ENCODE measurements at regions not wholly inside any gene's neighbourhood (a gene's known extent, or its start where the extent isn't known, plus 50 kb on each side); places are given as distances from the start of the nearest gene placed in this dataset.

GRCh38 chr1:214927796-214928195, 154.7 kb upstream of the KCNK2 start:
- peaks cover 11% of the 10 kb centered on the region for H3K4me1 ChIP-seq
- H3K79me2 ChIP-seq (ENCODE audit: low read depth): no peaks in the 10 kb centered on the region
- Mint-ChIP-seq H3K27ac (no peak overlapping the region), H3K4me1 (no peaks in the 10 kb centered on the region), H3K36me3 (no peaks in the 10 kb centered on the region), H3K4me3 (no peak overlapping the region), H3K9me3 (no peaks in the 10 kb centered on the region), H3K27me3 (ENCODE audit: insufficient read depth, low read depth) (no peaks in the 10 kb centered on the region)
- TF ChIP-seq EZH2phosphoT487 (IDR thresholded peaks at IDR 0.05) (no peak), EZH2 (IDR thresholded peaks at IDR 0.05) (no peak), CTCF (IDR thresholded peaks at IDR 0.05) (no peak)
- no peak overlapping the region for H2AFZ ChIP-seq (replicated peaks)
- no peaks in the 10 kb centered on the region for H3K36me3 ChIP-seq
- H4K20me1 ChIP-seq (ENCODE audit: low read depth): no peaks in the 10 kb centered on the region
- H3K27me3 ChIP-seq: no peaks in the 10 kb centered on the region
- no peaks in the 10 kb centered on the region for H3F3A ChIP-seq (ENCODE audit: low read depth)
- no peak overlapping the region for H3K27ac ChIP-seq
- DNase-seq (ENCODE audit: low spot score): no peak
- no peaks in the 10 kb centered on the region for H3K9me3 ChIP-seq (ENCODE audit: low read depth)
- no peak overlapping the region for H3K4me3 ChIP-seq
- H3K4me2 ChIP-seq: no peak overlapping the region
- H3K9ac ChIP-seq: no peak overlapping the region

- H3K27ac Mint-ChIP-seq: no peak overlapping the region
- H3K36me3 Mint-ChIP-seq: no peaks in the 10 kb centered on the region
- no peaks in the 10 kb centered on the region for H4K20me1 ChIP-seq (ENCODE audit: low read depth)
- peaks cover 8% of the 10 kb centered on the region for H3K4me1 ChIP-seq
- no peak overlapping the region for H3K27ac ChIP-seq
- H3F3A ChIP-seq (ENCODE audit: low read depth): no peaks in the 10 kb centered on the region
- no peak overlapping the region for H2AFZ ChIP-seq (replicated peaks)
- H3K4me1 Mint-ChIP-seq: no peaks in the 10 kb centered on the region
- H3K9me3 ChIP-seq (ENCODE audit: low read depth): no peaks in the 10 kb centered on the region
- peaks cover 2% of the 10 kb centered on the region for H3K27me3 Mint-ChIP-seq (ENCODE audit: insufficient read depth, low read depth)
- DNase-seq (ENCODE audit: low spot score): no peak
- no peaks in the 10 kb centered on the region for H3K9me3 Mint-ChIP-seq
- H3K36me3 ChIP-seq: no peaks in the 10 kb centered on the region
- H3K27me3 ChIP-seq: no peaks in the 10 kb centered on the region
- no peak for TF ChIP-seq CTCF (IDR thresholded peaks at IDR 0.05)
- no peak for TF ChIP-seq EZH2phosphoT487 (IDR thresholded peaks at IDR 0.05)
- TF ChIP-seq EZH2 (IDR thresholded peaks at IDR 0.05): no peak
- no peak overlapping the region for H3K9ac ChIP-seq
- no peaks in the 10 kb centered on the region for H3K79me2 ChIP-seq (ENCODE audit: low read depth)
- H3K4me3 ChIP-seq: no peak overlapping the region
- H3K4me3 Mint-ChIP-seq: no peak overlapping the region
- no peak overlapping the region for H3K4me2 ChIP-seq
These were observed 154.0 kb upstream of the KCNK2 start for GRCh38 chr1:214928574-214928973.

GRCh38 chr1:214933375-214933774, 149.2 kb upstream of the KCNK2 start:
- no peak overlapping the region for H2AFZ ChIP-seq (replicated peaks)
- H3K27me3 ChIP-seq: no peaks in the 10 kb centered on the region
- TF ChIP-seq EZH2 (IDR thresholded peaks at IDR 0.05): no peak
- no peak for TF ChIP-seq CTCF (IDR thresholded peaks at IDR 0.05)
- H3K4me2 ChIP-seq: no peak overlapping the region
- Mint-ChIP-seq H3K27ac (no peak overlapping the region), H3K4me3 (no peak overlapping the region), H3K36me3 (no peaks in the 10 kb centered on the region), H3K9me3 (no peaks in the 10 kb centered on the region), H3K27me3 (ENCODE audit: insufficient read depth, low read depth) (peaks cover 2% of the 10 kb centered on the region), H3K4me1 (no peaks in the 10 kb centered on the region)
- H3K36me3 ChIP-seq: no peaks in the 10 kb centered on the region
- no peaks in the 10 kb centered on the region for H3F3A ChIP-seq (ENCODE audit: low read depth)
- H3K27ac ChIP-seq: no peak overlapping the region
- H3K4me1 ChIP-seq: no peaks in the 10 kb centered on the region
- DNase-seq (ENCODE audit: low spot score): no peak
- no peak overlapping the region for H3K9ac ChIP-seq
- H4K20me1 ChIP-seq (ENCODE audit: low read depth): no peaks in the 10 kb centered on the region
- H3K4me3 ChIP-seq: no peak overlapping the region
- H3K79me2 ChIP-seq (ENCODE audit: low read depth): no peaks in the 10 kb centered on the region
- H3K9me3 ChIP-seq (ENCODE audit: low read depth): no peaks in the 10 kb centered on the region

GRCh38 chr1:214934045-214934444, 148.5 kb upstream of the KCNK2 start:
- Mint-ChIP-seq H3K27me3 (ENCODE audit: insufficient read depth, low read depth) (peaks cover 2% of the 10 kb centered on the region), H3K9me3 (no peaks in the 10 kb centered on the region), H3K4me3 (no peak overlapping the region), H3K36me3 (no peaks in the 10 kb centered on the region), H3K4me1 (no peaks in the 10 kb centered on the region), H3K27ac (no peak overlapping the region)
- Histone ChIP-seq H3K27me3 (no peaks in the 10 kb centered on the region), H3K79me2 (ENCODE audit: low read depth) (no peaks in the 10 kb centered on the region), H2AFZ (replicated peaks) (no peak overlapping the region), H3F3A (ENCODE audit: low read depth) (no peaks in the 10 kb centered on the region), H3K27ac (no peak overlapping the region), H3K9ac (no peak overlapping the region), H3K4me3 (no peak overlapping the region), H3K9me3 (ENCODE audit: low read depth) (no peaks in the 10 kb centered on the region), H3K4me2 (no peak overlapping the region), H4K20me1 (ENCODE audit: low read depth) (no peaks in the 10 kb centered on the region), H3K4me1 (no peaks in the 10 kb centered on the region), H3K36me3 (no peaks in the 10 kb centered on the region)
- no peak for DNase-seq (ENCODE audit: low spot score)
- TF ChIP-seq EZH2phosphoT487 (IDR thresholded peaks at IDR 0.05): no peak
- no peak for TF ChIP-seq EZH2 (IDR thresholded peaks at IDR 0.05)
